Keratinocyte (primary cell): ENCODE measurements at regions not wholly inside any gene's neighbourhood (a gene's known extent, or its start where the extent isn't known, plus 50 kb on each side); places are given as distances from the start of the nearest gene placed in this dataset.

Source experiments
- DNase-seq: peaks from one replicate; pipeline ENCODE4 v3.0.0-alpha.2; 2011; ENCODE audit warnings: low read depth, missing footprints, low spot score
- FAIRE-seq: peaks from 2 replicates; lab custom pipeline; 2011; peaks lifted over from hg19 to GRCh38; lab: Jason Lieb, UNC
- H2AFZ ChIP-seq: 2 replicates; pipeline ENCODE4 v1.6.0; 2012; ENCODE audit warnings: low read length, control low read depth, inconsistent platforms; ENCODE audit not compliant: control insufficient read depth
- H3K27ac ChIP-seq: 2 replicates; pipeline ENCODE4 v1.5.1; 2011; ENCODE audit warnings: low read length; ENCODE audit not compliant: control insufficient read depth, insufficient read depth
- H3K27me3 ChIP-seq: 3 replicates; pipeline ENCODE4 v1.6.0; 2011; ENCODE audit warnings: low read length; ENCODE audit not compliant: control insufficient read depth, insufficient read depth; ENCODE audit errors: extremely low read depth
- H3K36me3 ChIP-seq, 2 experiments: 2 replicates in 1 of 2; 3 replicates in 1 of 2; pipeline ENCODE4 v1.5.1; 2011; ENCODE audit warnings: low read length in 2 of 2, mild to moderate bottlenecking in 1 of 2; ENCODE audit not compliant: control insufficient read depth in 2 of 2, insufficient read depth in 2 of 2; ENCODE audit errors: extremely low read depth in 1 of 2
- H3K4me1 ChIP-seq: 3 replicates; pipeline ENCODE4 v1.5.1; 2011; ENCODE audit warnings: low read length; ENCODE audit not compliant: control insufficient read depth, insufficient read depth; ENCODE audit errors: extremely low read depth
- H3K4me2 ChIP-seq: 3 replicates; pipeline ENCODE4 v1.6.0; 2011; ENCODE audit warnings: low read depth, low read length; ENCODE audit not compliant: control insufficient read depth, insufficient read depth; ENCODE audit errors: extremely low read depth
- H3K4me3 ChIP-seq, 3 experiments: fragments of 200-600 bp in 1 of 3; sonication (generic) in 1 of 3; 2 replicates in 2 of 3; 3 replicates in 1 of 3; pipeline ENCODE4 v1.5.1; 2011 to 2016; ENCODE audit warnings: low read length in 3 of 3, mild to moderate bottlenecking in 3 of 3, control low read depth in 2 of 3, inconsistent platforms in 1 of 3, low read depth in 1 of 3, mixed read lengths in 1 of 3, mixed run types in 1 of 3, moderate library complexity in 1 of 3; ENCODE audit not compliant: control insufficient read depth in 2 of 3, insufficient read depth in 2 of 3; ENCODE audit errors: extremely low read depth in 1 of 3
- H3K79me2 ChIP-seq: 2 replicates; pipeline ENCODE4 v1.6.0; 2012; ENCODE audit warnings: low read length; ENCODE audit not compliant: control insufficient read depth, insufficient read depth
- H3K9ac ChIP-seq: 3 replicates; pipeline ENCODE4 v1.6.0; 2011; ENCODE audit warnings: low read length; ENCODE audit not compliant: control insufficient read depth, insufficient read depth; ENCODE audit errors: extremely low read depth
- H3K9me1 ChIP-seq: 3 replicates; pipeline ENCODE4 v1.6.0; 2011; ENCODE audit warnings: low read length; ENCODE audit not compliant: control insufficient read depth, insufficient read depth; ENCODE audit errors: extremely low read depth
- H3K9me3 ChIP-seq: 2 replicates; pipeline ENCODE4 v1.5.1; 2012; ENCODE audit warnings: low read depth, low read length; ENCODE audit not compliant: control insufficient read depth
- H4K20me1 ChIP-seq: 3 replicates; pipeline ENCODE4 v1.6.0; 2011; ENCODE audit warnings: low read length; ENCODE audit not compliant: control insufficient read depth, insufficient read depth; ENCODE audit errors: extremely low read depth
- CTCF ChIP-seq, 3 experiments: IDR thresholded peaks in 1 of 3; conservative IDR thresholded peaks in 1 of 3; optimal IDR thresholded peaks in 1 of 3; 2 replicates in 2 of 3; 3 replicates in 1 of 3; pipeline versions ENCODE3 to v1.5.1; 2011; ENCODE audit warnings: low read length in 3 of 3, mild to moderate bottlenecking in 3 of 3, moderate library complexity in 2 of 3, control low read depth in 1 of 3, inconsistent platforms in 1 of 3; ENCODE audit not compliant: insufficient read depth in 2 of 3; ENCODE audit errors: extremely low read depth in 1 of 3
- EZH2 ChIP-seq: IDR thresholded peaks from one replicate; pipeline ENCODE4 v1.6.1; 2012; ENCODE audit warnings: inconsistent platforms, mild to moderate bottlenecking, low read length, moderate library complexity
- dilution Hi-C: fragments of 300-500 bp; cut with MboI; formaldehyde crosslinking; loops from one replicate; pipeline ENCODE4 v1.7.0; 2020; ENCODE audit warnings: low sequenced_read_pairs; ENCODE audit not compliant: extremely low pct_ligation_motif_present

GRCh38 chr1:209399800-209400199 is 183.7 kb upstream of the CAMK1G start:
- H4K20me1 ChIP-seq = no peaks in the 10 kb centered on the region
- no peak for DNase-seq
- H3K79me2 ChIP-seq = no peaks in the 10 kb centered on the region
- peaks cover 90% of the 10 kb centered on the region for H3K4me1 ChIP-seq
- TF ChIP-seq EZH2 (no peak), CTCF (optimal IDR thresholded peaks at IDR 0.05 in 1 of 3, IDR thresholded peaks at IDR 0.05 in 1 of 3, conservative IDR thresholded peaks at IDR 0.05 in 1 of 3; ENCODE audit: extremely low read depth in 1 of 3, insufficient read depth in 2 of 3, low read length in 3 of 3) (no peak)
- H3K27me3 ChIP-seq = no peaks in the 10 kb centered on the region
- peak overlapping the region; percentile 98 for H3K27ac ChIP-seq
- H3K36me3 ChIP-seq = no peaks in the 10 kb centered on the region
- H3K4me3 ChIP-seq = no peak overlapping the region
- dilution Hi-C loops = no loop called here
- peaks cover 2% of the 10 kb centered on the region for H3K9me1 ChIP-seq
- peak; percentile 5 for FAIRE-seq
- no peak overlapping the region for H2AFZ ChIP-seq
- H3K9ac ChIP-seq = peak overlapping the region; percentile 71
- peak overlapping the region; percentile 72 for H3K4me2 ChIP-seq
- no peaks in the 10 kb centered on the region for H3K9me3 ChIP-seq

GRCh38 chr1:209400351-209401220 is 182.9 kb upstream of the CAMK1G start:
- Histone ChIP-seq H3K4me1 (peaks cover 90% of the 10 kb centered on the region), H3K9me1 (peaks cover under 1% of the 10 kb centered on the region), H3K4me2 (no peak overlapping the region), H3K79me2 (no peaks in the 10 kb centered on the region), H3K9me3 (no peaks in the 10 kb centered on the region), H3K36me3 (no peaks in the 10 kb centered on the region), H3K4me3 (no peak overlapping the region), H4K20me1 (no peaks in the 10 kb centered on the region), H3K27ac (peak overlapping the region; percentile 98), H3K27me3 (no peaks in the 10 kb centered on the region), H3K9ac (no peak overlapping the region), H2AFZ (no peak overlapping the region)
- DNase-seq (no peak), FAIRE-seq (peak; percentile 87)
- TF ChIP-seq EZH2 (no peak), CTCF (optimal IDR thresholded peaks at IDR 0.05 in 1 of 3, IDR thresholded peaks at IDR 0.05 in 1 of 3, conservative IDR thresholded peaks at IDR 0.05 in 1 of 3; ENCODE audit: extremely low read depth in 1 of 3, insufficient read depth in 2 of 3, low read length in 3 of 3) (no peak)
- dilution Hi-C loops = no loop called here
